ENCODE measurements at regions not wholly inside any gene's neighbourhood (a gene's known extent, or its start where the extent isn't known, plus 50 kb on each side); places are given as distances from the start of the nearest gene placed in this dataset.

DNA sequence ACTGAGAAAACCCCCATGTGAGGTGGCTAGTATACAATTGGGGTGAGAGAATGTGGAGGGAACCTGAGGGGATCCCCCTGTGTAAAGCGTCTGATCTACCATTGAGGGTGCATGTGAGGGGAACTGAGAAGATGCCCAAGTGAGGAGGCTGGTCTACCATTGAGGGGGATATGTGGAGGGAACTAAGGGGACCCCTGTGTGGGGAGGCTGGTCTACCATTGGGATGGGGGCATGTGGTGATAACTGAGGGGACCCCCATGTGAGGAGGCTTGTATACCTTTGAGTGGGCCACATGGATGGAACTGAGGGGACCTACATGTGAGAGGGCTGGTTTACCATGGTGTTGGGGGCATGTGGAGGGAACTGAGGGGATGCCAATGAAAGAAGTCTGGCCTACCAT is 160.8 kb downstream of the FBLN2 start:
- Histone ChIP-seq H3K9me3 (ENCODE audit: insufficient read depth, low read length) (peaks cover 23% of the 10 kb centered on the region; the same call in 1 of the 2 replicates), H3K9ac (ENCODE audit: insufficient read length, low read depth) (no peak overlapping the region), H3K36me3 (ENCODE audit: insufficient read depth, insufficient read length, low read length) (no peaks in the 10 kb centered on the region), H3K4me1 (ENCODE audit: insufficient read depth, insufficient read length) (no peaks in the 10 kb centered on the region), H3K4me3 (ENCODE audit: insufficient read length, low read depth) (no peak overlapping the region), H3K27me3 (ENCODE audit: insufficient read depth, insufficient read length) (peaks cover 37% of the 10 kb centered on the region)
- no peak for DNase-seq (ENCODE audit: low read depth, low spot score)
- TF ChIP-seq SUZ12 (IDR thresholded peaks at IDR 0.05; ENCODE audit: extremely low read depth, insufficient read depth, insufficient read length): no peak
- no peak for TF ChIP-seq ZNF274 (IDR thresholded peaks at IDR 0.05; ENCODE audit: low read depth, low read length)
- TF ChIP-seq YY1 (IDR thresholded peaks at IDR 0.05; ENCODE audit: insufficient read depth, insufficient read length): no peak

DNA sequence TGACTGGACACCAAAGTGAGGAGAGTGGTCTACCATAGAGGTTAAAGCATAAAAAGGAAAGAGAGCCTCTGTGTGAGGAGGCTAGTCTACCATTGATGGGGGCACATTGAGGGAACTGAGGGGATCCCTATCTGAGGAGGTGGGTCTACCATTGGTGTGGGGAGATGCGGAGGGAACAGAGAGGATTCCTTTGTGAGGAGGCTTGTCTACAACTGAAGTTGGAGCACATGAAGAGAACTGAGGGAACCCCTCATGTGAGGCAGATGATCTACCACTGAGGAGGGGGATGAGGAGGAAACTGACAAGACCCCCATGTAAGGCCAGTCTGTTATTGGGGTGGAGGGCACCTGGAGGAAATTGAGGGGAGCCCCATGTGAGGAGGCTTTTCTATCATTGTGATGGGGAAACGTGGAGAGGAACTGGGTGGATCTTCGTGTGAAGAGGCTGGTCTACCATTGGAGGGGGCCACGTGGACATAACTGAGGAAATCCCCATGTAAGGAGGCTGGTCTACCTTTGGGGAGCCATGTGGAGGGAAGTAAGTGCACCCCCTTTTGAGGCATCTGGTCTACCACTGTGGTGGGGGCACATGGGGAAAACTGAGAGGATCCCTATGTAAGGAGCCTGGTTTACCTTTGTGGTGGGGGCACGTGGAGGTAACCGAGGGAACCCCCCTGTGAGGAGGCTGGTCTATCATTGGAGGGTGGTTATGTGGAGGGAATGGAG is 160.1 kb downstream of the FBLN2 start:
- H3K9me3 ChIP-seq (ENCODE audit: insufficient read depth, low read length): peaks cover 23% of the 10 kb centered on the region; the same call in 1 of the 2 replicates
- H3K36me3 ChIP-seq (ENCODE audit: insufficient read depth, insufficient read length, low read length): no peaks in the 10 kb centered on the region
- no peak for DNase-seq (ENCODE audit: low read depth, low spot score)
- no peaks in the 10 kb centered on the region for H3K4me1 ChIP-seq (ENCODE audit: insufficient read depth, insufficient read length)
- H3K27me3 ChIP-seq (ENCODE audit: insufficient read depth, insufficient read length): peaks cover 37% of the 10 kb centered on the region
- H3K4me3 ChIP-seq (ENCODE audit: insufficient read length, low read depth): no peak overlapping the region
- no peak for TF ChIP-seq ZNF274 (IDR thresholded peaks at IDR 0.05; ENCODE audit: low read depth, low read length)
- TF ChIP-seq YY1 (IDR thresholded peaks at IDR 0.05; ENCODE audit: insufficient read depth, insufficient read length): no peak
- no peak for TF ChIP-seq SUZ12 (IDR thresholded peaks at IDR 0.05; ENCODE audit: extremely low read depth, insufficient read depth, insufficient read length)
- no peak overlapping the region for H3K9ac ChIP-seq (ENCODE audit: insufficient read length, low read depth)

DNA sequence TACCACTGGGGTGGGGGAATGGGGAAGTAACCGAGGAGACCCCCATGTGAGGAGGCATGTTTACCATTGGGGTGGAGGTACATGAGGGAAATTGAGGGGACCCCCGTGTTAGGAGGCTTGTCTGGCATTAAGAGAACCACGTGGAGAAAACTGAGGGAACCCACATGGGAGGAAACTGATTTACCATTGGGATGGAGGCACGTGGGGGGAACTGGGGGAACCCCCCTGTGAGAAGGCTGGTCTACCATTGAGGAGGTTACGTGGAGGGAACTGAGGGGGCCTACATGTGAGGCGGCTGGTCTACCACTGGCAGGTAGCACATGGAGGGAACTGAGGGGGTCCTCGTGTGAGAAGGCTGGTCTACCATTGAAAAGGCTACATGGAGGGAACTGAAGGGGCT is 159.4 kb downstream of the FBLN2 start:
- H3K9ac ChIP-seq (ENCODE audit: insufficient read length, low read depth): no peak overlapping the region
- no peaks in the 10 kb centered on the region for H3K36me3 ChIP-seq (ENCODE audit: insufficient read depth, insufficient read length, low read length)
- no peak for DNase-seq (ENCODE audit: low read depth, low spot score)
- H3K4me1 ChIP-seq (ENCODE audit: insufficient read depth, insufficient read length): no peaks in the 10 kb centered on the region
- no peak for TF ChIP-seq ZNF274 (IDR thresholded peaks at IDR 0.05; ENCODE audit: low read depth, low read length)
- no peak for TF ChIP-seq YY1 (IDR thresholded peaks at IDR 0.05; ENCODE audit: insufficient read depth, insufficient read length)
- no peak for TF ChIP-seq SUZ12 (IDR thresholded peaks at IDR 0.05; ENCODE audit: extremely low read depth, insufficient read depth, insufficient read length)
- H3K9me3 ChIP-seq (ENCODE audit: insufficient read depth, low read length): peaks cover 23% of the 10 kb centered on the region; the same call in 1 of the 2 replicates
- no peak overlapping the region for H3K4me3 ChIP-seq (ENCODE audit: insufficient read length, low read depth)
- H3K27me3 ChIP-seq (ENCODE audit: insufficient read depth, insufficient read length): peaks cover 37% of the 10 kb centered on the region

DNA sequence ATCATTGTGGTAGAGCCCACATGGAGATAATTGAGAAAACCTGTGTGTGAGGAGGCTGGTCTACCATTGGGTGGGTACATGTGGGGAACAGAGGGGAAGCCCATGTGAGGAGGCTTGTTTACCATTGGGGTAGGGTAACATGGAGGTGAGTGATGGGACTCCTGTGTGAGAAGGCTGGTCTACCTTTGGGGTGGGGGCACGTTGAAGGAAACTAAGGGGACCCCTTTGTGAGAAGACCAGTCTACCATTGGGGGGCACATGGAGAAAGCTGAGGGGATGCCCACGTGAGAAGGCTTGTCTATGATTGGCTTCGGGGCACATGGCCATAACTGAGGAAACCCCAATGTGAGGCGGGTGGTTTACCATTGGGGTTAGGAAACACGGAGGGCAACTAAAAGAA is 158.5 kb downstream of the FBLN2 start:
- H3K9ac ChIP-seq (ENCODE audit: insufficient read length, low read depth): no peak overlapping the region
- H3K9me3 ChIP-seq (ENCODE audit: insufficient read depth, low read length): peaks cover 15% of the 10 kb centered on the region; the same call in 1 of the 2 replicates
- no peak for DNase-seq (ENCODE audit: low read depth, low spot score)
- no peaks in the 10 kb centered on the region for H3K4me1 ChIP-seq (ENCODE audit: insufficient read depth, insufficient read length)
- no peak for TF ChIP-seq ZNF274 (IDR thresholded peaks at IDR 0.05; ENCODE audit: low read depth, low read length)
- no peak for TF ChIP-seq SUZ12 (IDR thresholded peaks at IDR 0.05; ENCODE audit: extremely low read depth, insufficient read depth, insufficient read length)
- TF ChIP-seq YY1 (IDR thresholded peaks at IDR 0.05; ENCODE audit: insufficient read depth, insufficient read length): no peak
- no peak overlapping the region for H3K4me3 ChIP-seq (ENCODE audit: insufficient read length, low read depth)
- H3K36me3 ChIP-seq (ENCODE audit: insufficient read depth, insufficient read length, low read length): no peaks in the 10 kb centered on the region
- peaks cover 37% of the 10 kb centered on the region for H3K27me3 ChIP-seq (ENCODE audit: insufficient read depth, insufficient read length)

DNA sequence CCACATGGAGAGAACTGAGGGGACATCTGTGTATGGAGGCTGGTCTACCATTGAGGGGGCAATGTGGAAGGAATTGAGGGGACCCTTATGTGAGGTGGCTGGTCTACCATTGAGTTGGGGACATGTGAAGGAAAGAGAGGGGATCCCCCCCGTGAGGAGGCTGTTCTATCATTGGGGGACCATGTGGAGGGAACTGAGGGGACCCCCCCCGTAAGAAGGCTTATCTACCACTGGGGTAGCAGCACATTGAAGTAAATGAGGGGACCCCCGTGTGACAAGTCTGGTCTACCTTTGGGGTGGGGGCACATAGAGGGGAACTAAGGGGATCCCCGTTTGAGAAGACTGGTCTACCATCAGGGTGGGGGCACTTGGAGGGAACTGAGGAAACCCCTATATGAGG is 158.0 kb downstream of the FBLN2 start:
- Histone ChIP-seq H3K4me3 (ENCODE audit: insufficient read length, low read depth) (no peak overlapping the region), H3K36me3 (ENCODE audit: insufficient read depth, insufficient read length, low read length) (no peaks in the 10 kb centered on the region), H3K4me1 (ENCODE audit: insufficient read depth, insufficient read length) (no peaks in the 10 kb centered on the region), H3K9me3 (ENCODE audit: insufficient read depth, low read length) (peaks cover 15% of the 10 kb centered on the region; the same call in 1 of the 2 replicates), H3K27me3 (ENCODE audit: insufficient read depth, insufficient read length) (peaks cover 40% of the 10 kb centered on the region), H3K9ac (ENCODE audit: insufficient read length, low read depth) (no peak overlapping the region)
- TF ChIP-seq SUZ12 (IDR thresholded peaks at IDR 0.05; ENCODE audit: extremely low read depth, insufficient read depth, insufficient read length) (no peak), ZNF274 (IDR thresholded peaks at IDR 0.05; ENCODE audit: low read depth, low read length) (no peak), YY1 (IDR thresholded peaks at IDR 0.05; ENCODE audit: insufficient read depth, insufficient read length) (no peak)
- no peak for DNase-seq (ENCODE audit: low read depth, low spot score)

DNA sequence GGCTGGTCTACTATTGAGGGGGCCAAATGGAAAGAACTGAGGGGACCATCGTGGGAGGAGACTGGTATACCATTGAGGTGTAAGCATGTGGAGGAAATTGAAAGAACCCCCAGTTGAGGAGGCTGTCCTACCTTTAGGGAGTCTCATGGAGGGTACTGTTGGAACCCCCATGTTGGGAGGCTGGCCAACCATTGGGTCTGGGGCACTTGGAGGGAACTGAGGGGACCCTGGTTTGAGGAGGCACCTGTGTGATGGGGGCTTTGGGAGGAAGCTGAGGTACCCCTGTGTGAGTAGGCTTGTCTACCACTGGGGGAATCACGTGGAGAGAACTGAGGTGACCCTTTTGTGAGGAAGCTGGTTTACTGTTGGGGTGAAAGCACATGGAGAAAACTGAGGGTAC is 157.5 kb downstream of the FBLN2 start:
- H3K9me3 ChIP-seq (ENCODE audit: insufficient read depth, low read length): peaks cover 15% of the 10 kb centered on the region; the same call in 1 of the 2 replicates
- DNase-seq (ENCODE audit: low read depth, low spot score): no peak

DNA sequence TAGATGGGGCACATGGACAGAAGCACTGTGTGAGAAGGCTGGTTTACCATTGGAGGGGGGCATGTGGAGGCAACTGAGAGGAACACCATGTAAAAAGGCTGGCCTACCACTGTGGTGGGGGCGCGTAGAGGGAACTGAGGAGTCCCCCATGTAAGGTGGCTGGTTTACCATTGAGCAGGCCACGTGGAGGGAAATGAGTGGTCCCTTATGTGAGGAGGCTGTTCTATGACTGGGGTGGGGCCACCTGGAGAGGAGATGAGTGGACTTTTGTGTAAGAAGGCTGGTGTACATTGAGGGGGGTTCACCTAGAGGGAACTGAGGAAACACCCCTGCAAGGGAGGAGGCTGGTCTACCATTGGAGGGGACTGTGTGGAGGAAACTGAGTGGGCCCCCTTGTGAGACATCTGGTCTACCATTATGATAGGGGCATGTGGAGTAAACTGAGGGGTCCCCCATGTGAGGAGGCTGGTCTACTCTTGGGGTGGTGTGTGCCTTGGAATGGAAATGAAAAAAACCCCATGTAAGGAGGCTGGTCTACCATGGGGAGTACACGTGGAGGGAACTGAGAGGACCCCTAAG is 156.9 kb downstream of the FBLN2 start:
- H3K9me3 ChIP-seq (ENCODE audit: insufficient read depth, low read length): peaks cover 15% of the 10 kb centered on the region; the same call in 1 of the 2 replicates
- peaks cover 29% of the 10 kb centered on the region for H3K27me3 ChIP-seq (ENCODE audit: insufficient read depth, insufficient read length)
- DNase-seq (ENCODE audit: low read depth, low spot score): no peak
- H3K4me3 ChIP-seq (ENCODE audit: insufficient read length, low read depth): no peak overlapping the region
- peaks cover under 1% of the 10 kb centered on the region for H3K4me1 ChIP-seq (ENCODE audit: insufficient read depth, insufficient read length)
- no peaks in the 10 kb centered on the region for H3K36me3 ChIP-seq (ENCODE audit: insufficient read depth, insufficient read length, low read length)
- no peak for TF ChIP-seq ZNF274 (IDR thresholded peaks at IDR 0.05; ENCODE audit: low read depth, low read length)
- TF ChIP-seq SUZ12 (IDR thresholded peaks at IDR 0.05; ENCODE audit: extremely low read depth, insufficient read depth, insufficient read length): no peak
- TF ChIP-seq YY1 (IDR thresholded peaks at IDR 0.05; ENCODE audit: insufficient read depth, insufficient read length): no peak
- H3K9ac ChIP-seq (ENCODE audit: insufficient read length, low read depth): no peak overlapping the region

More for the DNA sequence above, 157.5 kb downstream of the FBLN2 start:
- Histone ChIP-seq H3K27me3 (ENCODE audit: insufficient read depth, insufficient read length) (peaks cover 36% of the 10 kb centered on the region), H3K4me3 (ENCODE audit: insufficient read length, low read depth) (no peak overlapping the region), H3K9ac (ENCODE audit: insufficient read length, low read depth) (no peak overlapping the region), H3K36me3 (ENCODE audit: insufficient read depth, insufficient read length, low read length) (no peaks in the 10 kb centered on the region), H3K4me1 (ENCODE audit: insufficient read depth, insufficient read length) (no peaks in the 10 kb centered on the region)
- TF ChIP-seq ZNF274 (IDR thresholded peaks at IDR 0.05; ENCODE audit: low read depth, low read length) (no peak), SUZ12 (IDR thresholded peaks at IDR 0.05; ENCODE audit: extremely low read depth, insufficient read depth, insufficient read length) (no peak), YY1 (IDR thresholded peaks at IDR 0.05; ENCODE audit: insufficient read depth, insufficient read length) (no peak)
